RWPE2 (cell line): ENCODE measurements at regions not wholly inside any gene's neighbourhood (a gene's known extent, or its start where the extent isn't known, plus 50 kb on each side); places are given as distances from the start of the nearest gene placed in this dataset.

ENCODE experiments used
- ATAC-seq: fragments of 200-7000 bp; cut with Tn5 transposase; 3 replicates; pipeline ENCODE4 v1.9.1; 2021; ENCODE audit warnings: low read depth
- DNase-seq: peaks from one replicate; pipeline ENCODE4 v3.0.0-alpha.2; 2020; ENCODE audit warnings: low spot score
- H3K27ac ChIP-seq: fragments of 450-650 bp; 2 replicates; pipeline ENCODE4 v1.5.1; 2017; ENCODE audit warnings: mild to moderate bottlenecking; ENCODE audit not compliant: poor library complexity, severe bottlenecking
- H3K27me3 ChIP-seq: fragments of 250-450 bp; sonication (Bioruptor Pico); 2 replicates; pipeline ENCODE4 v1.5.1; 2021; ENCODE audit warnings: mild to moderate bottlenecking, moderate library complexity; ENCODE audit not compliant: insufficient read depth, poor library complexity, severe bottlenecking
- H3K36me3 ChIP-seq: fragments of 250-450 bp; sonication (Bioruptor Pico); 2 replicates; pipeline ENCODE4 v1.5.1; 2020; ENCODE audit warnings: low read depth, mild to moderate bottlenecking, moderate library complexity
- H3K4me1 ChIP-seq: fragments of 250-450 bp; sonication (Bioruptor Pico); 2 replicates; pipeline ENCODE4 v1.5.1; 2021; ENCODE audit warnings: mild to moderate bottlenecking, moderate library complexity; ENCODE audit not compliant: insufficient read depth, poor library complexity, severe bottlenecking
- H3K4me3 ChIP-seq: fragments of 250-450 bp; sonication (Bioruptor Pico); 2 replicates; pipeline ENCODE4 v1.5.1; 2021; ENCODE audit warnings: mild to moderate bottlenecking, moderate library complexity; ENCODE audit not compliant: severe bottlenecking
- H3K9me3 ChIP-seq: fragments of 250-450 bp; sonication (Bioruptor Pico); 2 replicates; pipeline ENCODE4 v1.5.1; 2021; ENCODE audit warnings: mild to moderate bottlenecking, moderate library complexity; ENCODE audit not compliant: severe bottlenecking
- TF ChIP-seq, protein P1 (sequence below): fragments of 450-650 bp; IDR thresholded peaks from one replicate; pipeline ENCODE4 v1.5.1; 2017; ENCODE audit warnings: mild to moderate bottlenecking, moderate library complexity; ENCODE audit not compliant: poor library complexity, severe bottlenecking

DNA sequence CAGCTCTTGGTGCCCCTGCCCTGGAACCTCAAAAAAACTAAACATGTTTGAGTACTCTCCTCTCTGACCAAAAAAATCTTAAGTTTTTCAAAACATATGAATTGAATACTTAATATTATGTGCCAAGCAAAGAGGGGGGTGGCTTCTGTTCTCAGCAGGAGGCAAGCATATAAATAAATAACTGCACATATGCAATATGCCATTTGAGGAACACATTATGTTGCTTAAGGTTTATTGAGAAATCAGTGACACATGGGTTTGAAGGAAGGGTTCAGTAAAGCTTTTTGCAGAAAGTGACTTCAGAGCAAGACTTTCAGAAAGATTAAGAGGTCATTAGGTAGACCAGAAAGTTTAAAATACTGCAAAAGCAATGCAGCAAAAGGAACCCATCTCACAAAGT, 429.2 kb downstream of the TDRD15 start:
- ATAC-seq (no peak), DNase-seq (no peak)
- Histone ChIP-seq H3K27me3 (no peaks in the 10 kb centered on the region), H3K4me3 (no peak overlapping the region), H3K27ac (no peak overlapping the region), H3K9me3 (peaks cover 2% of the 10 kb centered on the region), H3K36me3 (no peaks in the 10 kb centered on the region), H3K4me1 (no peaks in the 10 kb centered on the region)
- TF ChIP-seq, protein P1, sequence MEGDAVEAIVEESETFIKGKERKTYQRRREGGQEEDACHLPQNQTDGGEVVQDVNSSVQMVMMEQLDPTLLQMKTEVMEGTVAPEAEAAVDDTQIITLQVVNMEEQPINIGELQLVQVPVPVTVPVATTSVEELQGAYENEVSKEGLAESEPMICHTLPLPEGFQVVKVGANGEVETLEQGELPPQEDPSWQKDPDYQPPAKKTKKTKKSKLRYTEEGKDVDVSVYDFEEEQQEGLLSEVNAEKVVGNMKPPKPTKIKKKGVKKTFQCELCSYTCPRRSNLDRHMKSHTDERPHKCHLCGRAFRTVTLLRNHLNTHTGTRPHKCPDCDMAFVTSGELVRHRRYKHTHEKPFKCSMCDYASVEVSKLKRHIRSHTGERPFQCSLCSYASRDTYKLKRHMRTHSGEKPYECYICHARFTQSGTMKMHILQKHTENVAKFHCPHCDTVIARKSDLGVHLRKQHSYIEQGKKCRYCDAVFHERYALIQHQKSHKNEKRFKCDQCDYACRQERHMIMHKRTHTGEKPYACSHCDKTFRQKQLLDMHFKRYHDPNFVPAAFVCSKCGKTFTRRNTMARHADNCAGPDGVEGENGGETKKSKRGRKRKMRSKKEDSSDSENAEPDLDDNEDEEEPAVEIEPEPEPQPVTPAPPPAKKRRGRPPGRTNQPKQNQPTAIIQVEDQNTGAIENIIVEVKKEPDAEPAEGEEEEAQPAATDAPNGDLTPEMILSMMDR: no peak

DNA sequence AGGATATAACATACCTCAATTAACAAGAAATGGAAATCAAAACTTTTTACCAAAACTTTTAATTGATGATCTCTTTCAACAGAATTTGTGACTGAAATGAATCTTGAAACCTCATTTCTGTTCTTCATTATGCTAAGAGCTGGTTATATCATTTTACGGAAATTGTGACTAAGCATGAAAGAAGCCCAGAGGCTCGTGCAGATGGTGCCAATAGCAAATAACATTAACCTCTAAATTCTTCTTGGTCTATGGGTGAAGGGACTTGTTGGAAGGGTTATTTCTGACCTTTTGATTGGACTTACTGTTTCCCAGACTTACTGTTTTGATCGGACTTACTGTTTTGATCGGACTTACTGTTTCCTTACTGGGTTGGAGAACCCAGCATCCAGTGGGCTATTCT, 435.6 kb downstream of the TDRD15 start:
- ATAC-seq (no peak), DNase-seq (no peak)
- Histone ChIP-seq H3K27me3 (no peaks in the 10 kb centered on the region), H3K27ac (no peak overlapping the region), H3K4me3 (no peak overlapping the region), H3K9me3 (peaks cover 2% of the 10 kb centered on the region), H3K4me1 (no peaks in the 10 kb centered on the region), H3K36me3 (no peaks in the 10 kb centered on the region)
- TF ChIP-seq, protein P1: no peak

- TF ChIP-seq, protein P1: no peak
- ATAC-seq: no peak
- DNase-seq: no peak
- Histone ChIP-seq H3K9me3 (no peaks in the 10 kb centered on the region), H3K27me3 (no peaks in the 10 kb centered on the region), H3K4me1 (no peaks in the 10 kb centered on the region), H3K4me3 (no peak overlapping the region), H3K36me3 (no peaks in the 10 kb centered on the region), H3K27ac (no peak overlapping the region)
Observed at GRCh38 chr2:21561965-21562364, 438.2 kb downstream of the TDRD15 start.

DNA sequence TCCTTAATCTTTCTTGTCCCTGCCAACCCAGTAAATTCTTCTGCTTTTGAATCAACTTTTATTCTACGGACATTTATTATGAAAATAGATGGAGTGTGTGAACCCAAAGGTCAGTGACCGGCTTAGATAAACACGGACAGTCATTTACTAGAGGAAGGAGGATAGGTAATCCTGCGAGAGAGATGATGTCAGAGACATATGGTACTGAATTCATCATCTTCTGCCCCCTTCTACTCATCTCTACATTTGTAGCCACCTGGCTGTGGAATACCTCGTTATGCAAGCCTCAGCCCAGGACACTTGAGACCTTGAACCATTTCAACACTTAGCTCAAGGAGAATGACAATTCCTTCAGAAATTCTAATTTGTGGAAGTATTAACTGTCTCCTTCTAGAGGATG, 443.6 kb downstream of the TDRD15 start:
- no peak for DNase-seq
- Histone ChIP-seq H3K4me1 (no peaks in the 10 kb centered on the region), H3K4me3 (no peak overlapping the region), H3K36me3 (no peaks in the 10 kb centered on the region), H3K27me3 (no peaks in the 10 kb centered on the region), H3K27ac (no peak overlapping the region), H3K9me3 (no peaks in the 10 kb centered on the region)
- ATAC-seq: no peak; the same call in 2 of the 3 replicates
- TF ChIP-seq, protein P1: no peak

DNA sequence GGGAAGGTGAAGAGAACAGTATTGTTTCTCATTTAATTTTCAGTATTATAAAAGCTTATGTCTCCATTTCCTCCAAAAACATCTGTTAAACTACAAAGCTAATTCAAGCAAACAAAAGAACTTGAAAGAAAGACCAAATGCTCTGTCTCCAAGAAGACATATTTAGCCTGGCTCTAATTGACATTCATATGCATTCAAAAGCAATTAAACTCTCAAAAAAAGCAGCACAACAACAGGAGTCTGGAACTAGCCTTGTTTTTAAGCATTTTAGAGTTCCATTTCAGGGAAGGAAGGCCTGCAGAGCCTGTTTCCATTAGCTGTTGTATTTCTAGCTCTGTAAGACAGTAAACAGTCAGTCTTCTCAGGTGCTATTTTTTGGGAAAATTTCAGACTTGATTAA, 447.9 kb downstream of the TDRD15 start:
- no peak for ATAC-seq

More for the DNA sequence above, 447.9 kb downstream of the TDRD15 start:
- Histone ChIP-seq H3K27me3 (no peaks in the 10 kb centered on the region), H3K9me3 (no peaks in the 10 kb centered on the region), H3K27ac (no peak overlapping the region), H3K4me3 (no peak overlapping the region), H3K36me3 (no peaks in the 10 kb centered on the region), H3K4me1 (no peaks in the 10 kb centered on the region)
- TF ChIP-seq, protein P1: no peak
- DNase-seq: no peak
